PC-9 (cell line): ENCODE measurements at regions not wholly inside any gene's neighbourhood (a gene's known extent, or its start where the extent isn't known, plus 50 kb on each side); places are given as distances from the start of the nearest gene placed in this dataset.

Source experiments
- BruUV-seq: library from RNA; stranded (reverse); fragments of 400-500 nt; replicated peaks from 2 replicates; lab custom pipeline; 2021; lab: Mats Ljungman, UMichigan
- CTCF ChIA-PET: fragments of 300-600 bp; sonication (Branson Sonifier 250); formaldehyde crosslinking; loops from one replicate; lab custom pipeline; 2022; ENCODE audit warnings: antibody characterized with exemption; lab: Charles Lee
- POLR2A ChIA-PET: fragments of 300-600 bp; sonication (Branson Sonifier 250); formaldehyde crosslinking; loops from one replicate; lab custom pipeline; 2022; ENCODE audit warnings: antibody characterized with exemption; ENCODE audit not compliant: unreplicated experiment; lab: Charles Lee
- DNase-seq, 2 experiments: peaks; one replicate each; pipeline versions ENCODE4 v3.0.0 to v3.0.0-alpha.2; 2015 to 2022; ENCODE audit warnings: mixed read lengths in 1 of 2
- H2AFZ ChIP-seq: fragments of 200-600 bp; sonication (generic); 2 replicates; pipeline ENCODE4 v1.8.1; 2017; ENCODE audit warnings: antibody characterized with exemption
- H3F3A ChIP-seq: fragments of 200-600 bp; sonication (generic); 2 replicates; pipeline ENCODE4 v1.8.1; 2017; ENCODE audit warnings: antibody characterized with exemption, mild to moderate bottlenecking, low read depth; ENCODE audit not compliant: insufficient read depth
- H3K27ac ChIP-seq: fragments of 200-600 bp; sonication (generic); 2 replicates; pipeline ENCODE4 v1.6.1; 2016; ENCODE audit warnings: mixed run types
- H3K27me3 ChIP-seq: fragments of 200-600 bp; sonication (generic); 2 replicates; pipeline ENCODE4 v1.6.1; 2016; ENCODE audit warnings: low read depth, mixed run types; ENCODE audit not compliant: insufficient read depth
- H3K36me3 ChIP-seq: fragments of 200-600 bp; sonication (generic); 2 replicates; pipeline ENCODE4 v1.6.1; 2016; ENCODE audit warnings: low read depth, mixed run types
- H3K4me1 ChIP-seq: fragments of 200-600 bp; sonication (generic); replicated peaks from 2 replicates; pipeline ENCODE4 v1.6.1; 2016; ENCODE audit warnings: mixed run types; ENCODE audit not compliant: insufficient read depth
- H3K4me2 ChIP-seq: fragments of 200-600 bp; sonication (generic); 2 replicates; pipeline ENCODE4 v1.6.1; 2017; ENCODE audit warnings: mixed run types
- H3K4me3 ChIP-seq: fragments of 200-600 bp; sonication (generic); 2 replicates; pipeline ENCODE4 v1.6.1; 2016; ENCODE audit warnings: mixed run types
- H3K79me2 ChIP-seq: fragments of 200-600 bp; sonication (generic); 2 replicates; pipeline ENCODE4 v1.6.1; 2017; ENCODE audit warnings: low read depth, mixed run types
- H3K9me2 ChIP-seq: fragments of 200-600 bp; sonication (generic); 2 replicates; pipeline ENCODE4 v1.8.1; 2017; ENCODE audit warnings: mild to moderate bottlenecking; ENCODE audit not compliant: insufficient read depth
- H3K9me3 ChIP-seq: fragments of 200-600 bp; sonication (generic); 2 replicates; pipeline ENCODE4 v1.8.1; 2016; ENCODE audit warnings: low read depth; ENCODE audit not compliant: insufficient read depth
- H4K20me1 ChIP-seq: fragments of 200-600 bp; sonication (generic); 2 replicates; pipeline ENCODE4 v1.8.1; 2017; ENCODE audit not compliant: insufficient read depth
- CTCF ChIP-seq: fragments of 200-600 bp; sonication (generic); conservative IDR thresholded peaks from 2 replicates; pipeline ENCODE4 v1.6.1; 2017; ENCODE audit warnings: mixed run types, antibody characterized with exemption, mild to moderate bottlenecking, moderate library complexity
- EZH2 ChIP-seq: fragments of 200-600 bp; sonication (generic); IDR thresholded peaks from 2 replicates; pipeline ENCODE4 v1.8.0; 2017; ENCODE audit warnings: antibody characterized with exemption, low read depth
- intact Hi-C: fragments of 100-400 bp; cut with micrococcal nuclease; formaldehyde crosslinking; loops from one replicate; pipeline ENCODE4 v1.10.0; 2022; ENCODE audit not compliant: unreplicated experiment

GRCh38 chr10:124231168-124232155 lies 138.1 kb upstream of the CHST15 start:
- H3K27me3 ChIP-seq, result no peaks in the 10 kb centered on the region
- no peaks in the 10 kb centered on the region for H3K79me2 ChIP-seq
- H3K9me2 ChIP-seq, result no peaks in the 10 kb centered on the region
- no peaks in the 10 kb centered on the region for H4K20me1 ChIP-seq
- DNase-seq, result no peak
- TF ChIP-seq EZH2 (no peak), CTCF (no peak)
- BruUV-seq, result no TSS peak
- ChIA-PET POLR2A (no interaction called here), CTCF (no interaction called here)
- H2AFZ ChIP-seq, result no peak overlapping the region
- intact Hi-C loops, result no loop called here
- no peak overlapping the region for H3K4me2 ChIP-seq
- H3K4me3 ChIP-seq, result no peak overlapping the region
- H3K4me1 ChIP-seq, result no peaks in the 10 kb centered on the region
- no peaks in the 10 kb centered on the region for H3F3A ChIP-seq
- no peaks in the 10 kb centered on the region for H3K36me3 ChIP-seq
- no peaks in the 10 kb centered on the region for H3K9me3 ChIP-seq
- H3K27ac ChIP-seq, result no peak overlapping the region

- H3K4me1 ChIP-seq, result no peaks in the 10 kb centered on the region
- H3K4me3 ChIP-seq, result no peak overlapping the region
- H3K27me3 ChIP-seq, result no peaks in the 10 kb centered on the region
- no peak overlapping the region for H3K27ac ChIP-seq
- no peak overlapping the region for H3K4me2 ChIP-seq
- H3K36me3 ChIP-seq, result no peaks in the 10 kb centered on the region
- no peak for TF ChIP-seq EZH2
- no peak for TF ChIP-seq CTCF
- ChIA-PET CTCF (no interaction called here), POLR2A (no interaction called here)
- intact Hi-C loops, result no loop called here
- H3F3A ChIP-seq, result no peaks in the 10 kb centered on the region
- no peaks in the 10 kb centered on the region for H4K20me1 ChIP-seq
- no TSS peak for BruUV-seq
- no peaks in the 10 kb centered on the region for H3K79me2 ChIP-seq
- H2AFZ ChIP-seq, result no peak overlapping the region
- no peaks in the 10 kb centered on the region for H3K9me2 ChIP-seq
- H3K9me3 ChIP-seq, result no peaks in the 10 kb centered on the region
- DNase-seq, result no peak
These were observed 137.3 kb upstream of the CHST15 start for GRCh38 chr10:124230635-124231167.

GRCh38 chr10:124229989-124230634 lies 136.7 kb upstream of the CHST15 start:
- CTCF ChIA-PET, result no interaction called here
- BruUV-seq, result no TSS peak

More at GRCh38 chr10:124229989-124230634, 136.7 kb upstream of the CHST15 start:
- no peaks in the 10 kb centered on the region for H3K27me3 ChIP-seq
- intact Hi-C loops, result no loop called here
- POLR2A ChIA-PET, result no interaction called here
- no peaks in the 10 kb centered on the region for H4K20me1 ChIP-seq
- H3K9me2 ChIP-seq, result no peaks in the 10 kb centered on the region
- no peak for TF ChIP-seq CTCF
- no peak for TF ChIP-seq EZH2
- H2AFZ ChIP-seq, result no peak overlapping the region
- H3K9me3 ChIP-seq, result no peaks in the 10 kb centered on the region
- no peak overlapping the region for H3K4me3 ChIP-seq
- no peaks in the 10 kb centered on the region for H3K4me1 ChIP-seq
- no peaks in the 10 kb centered on the region for H3F3A ChIP-seq
- H3K36me3 ChIP-seq, result no peaks in the 10 kb centered on the region
- H3K27ac ChIP-seq, result no peak overlapping the region
- H3K4me2 ChIP-seq, result no peak overlapping the region
- DNase-seq, result no peak
- no peaks in the 10 kb centered on the region for H3K79me2 ChIP-seq
